Naive B cell (primary cell): ENCODE measurements at regions not wholly inside any gene's neighbourhood (a gene's known extent, or its start where the extent isn't known, plus 50 kb on each side); places are given as distances from the start of the nearest gene placed in this dataset.

ENCODE experiments used
- ATAC-seq, 2 donors: fragments of 150-1000 bp; cut with Tn5 transposase; 2 replicates each; pipeline ENCODE4 v1.10.0; 2021; ENCODE audit warnings: low read depth in 2 of 2, mild to moderate bottlenecking in 2 of 2, moderate library complexity in 2 of 2
- DNase-seq: peaks from one replicate; pipeline ENCODE4 v3.0.0; 2022
- H3K27ac Mint-ChIP-seq, 6 donors: one replicate each; pipeline ENCODE4 v1.8.0; 2020 to 2022; ENCODE audit warnings: mild to moderate bottlenecking in 6 of 6, mixed read lengths in 6 of 6, moderate library complexity in 5 of 6, inconsistent platforms in 2 of 6
- H3K27me3 Mint-ChIP-seq, 3 donors: one replicate each; pipeline ENCODE4 v1.8.0; 2021 to 2022; ENCODE audit warnings: mixed read lengths in 3 of 3, mild to moderate bottlenecking in 1 of 3
- H3K36me3 Mint-ChIP-seq, 2 donors: one replicate each; pipeline ENCODE4 v1.8.0; 2020 to 2022; ENCODE audit warnings: mixed read lengths in 2 of 2, inconsistent platforms in 1 of 2, mild to moderate bottlenecking in 1 of 2
- H3K4me1 Mint-ChIP-seq, 3 donors: one replicate each; pipeline ENCODE4 v1.8.0; 2020 to 2022; ENCODE audit warnings: mixed read lengths in 3 of 3, inconsistent platforms in 1 of 3, mild to moderate bottlenecking in 1 of 3, moderate library complexity in 1 of 3
- H3K4me3 Mint-ChIP-seq, 8 donors: one replicate each; pipeline ENCODE4 v1.8.0; 2020 to 2022; ENCODE audit warnings: mild to moderate bottlenecking in 8 of 8, mixed read lengths in 8 of 8, moderate library complexity in 8 of 8, inconsistent platforms in 2 of 8
- H3K9me3 Mint-ChIP-seq, 7 donors: one replicate each; pipeline ENCODE4 v1.8.0; 2020 to 2022; ENCODE audit warnings: mixed read lengths in 7 of 7, mild to moderate bottlenecking in 5 of 7, inconsistent platforms in 2 of 7, moderate library complexity in 1 of 7

- H3K27me3 Mint-ChIP-seq, result peaks cover 25 to 55% (median 39%) of the 10 kb centered on the region in 3 donors
- peaks cover 11 to 40% (median 28%) of the 10 kb centered on the region in 7 donors for H3K9me3 Mint-ChIP-seq
- H3K36me3 Mint-ChIP-seq, result peaks cover 10 to 23% of the 10 kb centered on the region in 2 donors
- no peak for ATAC-seq
- H3K4me1 Mint-ChIP-seq, result peaks cover 0 to 11% (median 9%) of the 10 kb centered on the region in 3 donors
- DNase-seq, result no peak
- peak overlapping the region in 2 of 8 donors; percentile 48 to 55 for H3K4me3 Mint-ChIP-seq
- H3K27ac Mint-ChIP-seq, result peak overlapping the region in 1 of 6 donors; percentile 73
These were observed 85.4 kb upstream of the OTOS start for GRCh38 chr2:240225660-240226475.

DNA sequence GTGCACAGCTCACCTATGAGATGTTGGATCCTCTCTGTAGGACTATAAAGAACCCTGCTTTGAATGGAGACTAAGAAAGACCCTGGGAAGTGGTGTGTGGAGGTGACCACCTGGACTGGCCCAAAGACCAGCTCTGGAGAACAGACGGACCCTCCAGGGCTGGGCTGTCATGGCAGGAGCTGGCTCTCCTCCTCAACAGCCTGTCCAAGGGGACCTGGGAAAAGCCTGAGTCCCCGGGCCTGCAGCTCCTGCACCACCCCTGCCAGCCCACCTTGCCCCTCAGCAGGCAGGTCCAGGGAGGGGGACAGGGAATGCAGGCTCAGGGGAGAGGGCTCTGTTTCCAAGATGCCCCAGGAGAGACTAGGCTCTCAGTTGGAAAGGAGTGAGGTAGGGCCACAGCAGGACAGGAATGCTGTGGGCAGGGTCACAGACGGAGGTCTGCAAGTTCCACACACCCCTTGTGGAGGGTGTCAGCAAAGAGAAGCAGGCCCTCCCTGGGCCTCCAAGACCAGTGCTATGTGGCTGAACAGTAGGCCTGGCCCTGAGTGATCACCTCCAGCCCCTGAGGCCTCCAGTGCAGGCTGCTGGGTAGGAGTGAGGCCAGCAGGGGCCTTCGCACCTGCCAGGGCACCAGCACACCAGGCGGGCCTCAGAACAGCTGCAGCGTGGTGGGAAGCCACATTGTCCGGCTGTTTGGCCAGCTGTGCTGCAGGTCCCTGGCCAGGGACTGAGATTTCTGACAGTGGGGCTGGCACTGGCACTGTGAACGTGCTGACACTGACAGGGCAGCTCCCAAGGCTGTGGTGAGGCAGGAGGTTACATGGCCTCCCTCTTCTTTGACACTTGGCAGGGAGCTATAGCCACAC is 86.4 kb upstream of the OTOS start:
- Mint-ChIP-seq H3K27me3 (peaks cover 25 to 55% (median 49%) of the 10 kb centered on the region in 3 donors), H3K9me3 (peaks cover 11 to 40% (median 28%) of the 10 kb centered on the region in 7 donors), H3K27ac (no peak overlapping the region), H3K36me3 (peaks cover 10 to 23% of the 10 kb centered on the region in 2 donors), H3K4me1 (peaks cover 0 to 11% (median 9%) of the 10 kb centered on the region in 3 donors), H3K4me3 (no peak overlapping the region)
- no peak for DNase-seq
- no peak for ATAC-seq

DNA sequence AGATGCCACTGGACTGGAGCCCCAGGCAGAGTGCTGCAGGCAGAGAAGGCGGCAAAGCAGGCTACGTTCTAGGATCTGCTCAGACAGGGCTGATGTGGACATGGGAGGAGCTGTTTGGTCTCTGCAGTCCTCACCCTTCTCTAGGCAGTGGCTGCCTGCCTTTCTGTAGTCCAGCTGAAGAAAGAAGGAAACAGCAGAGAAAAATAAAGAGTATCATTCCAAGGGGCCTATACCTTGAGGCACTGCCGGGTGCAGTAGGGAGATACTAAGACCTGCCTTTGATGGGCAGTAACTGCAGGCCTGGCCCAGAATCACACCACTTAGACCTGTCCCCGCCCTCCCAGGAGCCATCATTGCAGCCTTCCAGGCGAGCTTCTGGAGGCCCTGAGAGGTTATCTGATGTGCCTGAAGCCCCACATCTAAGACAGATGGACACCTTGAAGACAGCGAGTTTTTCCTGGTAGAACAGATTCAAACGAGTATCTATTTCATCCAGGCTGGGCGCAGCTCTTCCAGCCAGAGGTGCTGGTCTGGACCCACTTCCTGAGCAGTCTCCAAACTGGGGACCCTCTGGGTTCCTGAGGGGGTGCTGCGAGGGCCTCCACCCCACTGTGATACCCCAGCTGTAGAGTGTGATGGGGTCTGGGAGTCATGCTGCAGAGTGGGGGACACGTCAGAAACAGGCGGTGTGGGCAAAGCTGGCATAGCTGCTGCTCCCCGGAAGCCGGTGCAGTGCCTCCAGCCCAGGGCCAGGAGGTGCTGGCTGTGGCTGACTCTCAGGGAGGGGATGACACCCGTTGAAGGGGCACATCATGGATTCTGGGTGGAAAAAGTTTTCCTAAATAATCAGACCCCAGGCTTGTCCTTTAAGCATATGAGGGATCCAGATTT is 87.3 kb upstream of the OTOS start:
- H3K27ac Mint-ChIP-seq, result no peak overlapping the region
- H3K9me3 Mint-ChIP-seq, result peaks cover 11 to 33% (median 25%) of the 10 kb centered on the region in 7 donors
- peaks cover 0 to 11% (median 9%) of the 10 kb centered on the region in 3 donors for H3K4me1 Mint-ChIP-seq
- ATAC-seq (no peak), DNase-seq (no peak)
- peaks cover 10 to 23% of the 10 kb centered on the region in 2 donors for H3K36me3 Mint-ChIP-seq
- H3K27me3 Mint-ChIP-seq, result peaks cover 25 to 49% (median 46%) of the 10 kb centered on the region in 3 donors
- H3K4me3 Mint-ChIP-seq, result no peak overlapping the region

GRCh38 chr2:240229005-240229404 is 88.5 kb upstream of the OTOS start:
- Mint-ChIP-seq H3K9me3 (peaks cover 11 to 33% (median 25%) of the 10 kb centered on the region in 7 donors), H3K4me1 (peaks cover 0 to 13% (median 9%) of the 10 kb centered on the region in 3 donors), H3K27ac (no peak overlapping the region), H3K36me3 (peaks cover 10 to 23% of the 10 kb centered on the region in 2 donors), H3K27me3 (peaks cover 20 to 40% (median 34%) of the 10 kb centered on the region in 3 donors), H3K4me3 (no peak overlapping the region)
- DNase-seq (no peak), ATAC-seq (no peak)

DNA sequence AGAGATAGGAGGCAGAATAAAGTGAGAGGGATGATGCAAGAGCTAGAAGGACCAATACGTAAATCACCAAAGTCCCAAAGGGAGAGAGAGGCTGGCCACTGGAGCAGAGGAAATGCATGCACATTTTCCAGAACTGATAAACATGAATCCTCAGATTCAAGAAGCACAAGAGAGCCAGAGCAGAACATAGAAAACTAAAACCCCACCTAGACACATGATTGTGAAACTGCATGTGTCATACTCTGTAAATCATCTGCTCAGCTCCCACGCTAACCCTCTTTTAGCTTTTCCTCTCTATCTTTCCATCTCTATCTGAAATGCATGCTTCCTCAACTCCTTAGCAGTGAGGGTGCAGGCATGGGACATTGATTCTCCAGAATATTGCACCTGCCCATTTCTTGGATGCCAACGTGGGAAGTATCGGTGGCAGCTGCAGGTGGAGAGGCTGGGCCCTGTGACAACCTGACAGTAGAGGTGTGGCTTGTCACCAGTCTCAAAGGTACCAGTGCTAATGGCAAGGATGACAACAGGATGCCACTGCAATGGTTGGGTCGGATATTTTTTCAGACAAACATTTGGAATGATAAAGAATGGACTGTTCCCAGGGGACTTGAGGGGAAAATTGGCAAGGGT is 89.3 kb upstream of the OTOS start:
- peaks cover 10 to 23% of the 10 kb centered on the region in 2 donors for H3K36me3 Mint-ChIP-seq
- H3K27ac Mint-ChIP-seq, result no peak overlapping the region
- ATAC-seq (no peak), DNase-seq (no peak)
- peak overlapping the region in 2 of 8 donors; percentile 60 to 68 for H3K4me3 Mint-ChIP-seq
- H3K4me1 Mint-ChIP-seq, result peaks cover 0 to 19% (median 9%) of the 10 kb centered on the region in 3 donors
- peaks cover 15 to 33% (median 27%) of the 10 kb centered on the region in 3 donors for H3K27me3 Mint-ChIP-seq
- peaks cover 11 to 33% (median 25%) of the 10 kb centered on the region in 7 donors for H3K9me3 Mint-ChIP-seq

GRCh38 chr2:240230291-240230931 is 90.0 kb upstream of the OTOS start:
- Mint-ChIP-seq H3K27me3 (peaks cover 15 to 29% (median 24%) of the 10 kb centered on the region in 3 donors), H3K36me3 (peaks cover 10 to 23% of the 10 kb centered on the region in 2 donors), H3K27ac (no peak overlapping the region), H3K4me1 (peaks cover 0 to 19% (median 9%) of the 10 kb centered on the region in 3 donors), H3K9me3 (peaks cover 11 to 33% (median 25%) of the 10 kb centered on the region in 7 donors), H3K4me3 (peak overlapping the region in 4 of 8 donors; percentile 24 to 68 (median 62))
- DNase-seq, result no peak
- no peak for ATAC-seq

DNA sequence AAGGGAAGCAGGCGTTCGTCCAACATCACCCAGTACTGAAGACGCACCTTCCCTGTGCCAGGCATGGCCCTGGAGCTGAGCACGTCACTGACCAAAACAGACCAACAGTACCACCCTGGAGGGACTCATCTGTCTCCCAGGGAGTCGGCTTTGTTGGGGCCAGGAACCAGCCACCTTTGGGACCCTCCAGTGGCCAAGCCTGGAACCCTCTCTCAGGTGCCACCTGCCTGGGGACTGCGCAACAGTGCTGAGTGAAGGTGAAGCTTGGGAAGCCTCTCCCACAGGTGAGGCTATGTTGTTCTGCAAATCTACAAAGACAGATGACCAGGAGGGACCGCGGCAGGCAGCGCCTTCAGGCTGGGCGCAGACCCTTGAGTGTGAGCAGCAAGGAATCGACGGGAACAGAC is 91.4 kb upstream of the OTOS start:
- DNase-seq (no peak), ATAC-seq (no peak)
- H3K9me3 Mint-ChIP-seq, result peaks cover 11 to 33% (median 24%) of the 10 kb centered on the region in 7 donors
- peak overlapping the region in 1 of 8 donors; percentile 70 for H3K4me3 Mint-ChIP-seq
- H3K27ac Mint-ChIP-seq, result no peak overlapping the region
- peaks cover 10 to 23% of the 10 kb centered on the region in 2 donors for H3K36me3 Mint-ChIP-seq
- peaks cover 7 to 24% (median 13%) of the 10 kb centered on the region in 3 donors for H3K27me3 Mint-ChIP-seq
- H3K4me1 Mint-ChIP-seq, result peaks cover 0 to 26% (median 9%) of the 10 kb centered on the region in 3 donors

DNA sequence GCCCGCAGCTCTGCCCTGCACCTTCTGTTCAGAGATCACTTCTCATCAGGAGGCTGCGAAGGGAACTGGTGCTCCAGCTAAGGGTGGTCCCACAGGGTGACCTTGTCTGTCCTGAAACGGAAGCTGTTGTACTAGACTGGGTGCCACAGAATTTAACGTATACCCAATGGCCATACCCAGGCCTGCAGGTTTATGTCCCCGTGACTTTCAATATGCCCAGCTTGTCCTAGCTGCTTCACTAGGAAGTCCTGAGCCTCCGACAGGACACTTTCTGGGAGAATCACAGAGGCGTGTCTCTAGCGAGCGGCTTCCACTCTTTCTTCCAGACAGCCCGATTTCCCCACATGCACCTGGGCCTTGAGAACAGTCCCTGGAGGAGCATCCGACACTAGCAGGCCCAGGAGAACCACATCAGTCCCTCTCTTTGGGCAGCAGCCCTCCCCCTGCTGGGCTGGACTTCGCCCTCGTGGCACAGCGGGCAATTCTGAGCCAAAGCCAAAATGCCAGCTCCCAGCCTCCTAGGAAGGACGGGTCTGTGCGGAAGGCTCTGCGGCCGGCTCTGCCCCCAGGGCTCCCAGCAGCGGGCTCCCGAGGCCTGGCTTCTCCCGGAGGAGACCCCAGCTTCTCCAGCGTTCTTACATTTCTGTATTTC is 91.9 kb upstream of the OTOS start:
- Mint-ChIP-seq H3K4me3 (peak overlapping the region in 3 of 8 donors; percentile 2 to 54 (median 12)), H3K27me3 (peaks cover 7 to 24% (median 13%) of the 10 kb centered on the region in 3 donors), H3K9me3 (peaks cover 11 to 33% (median 21%) of the 10 kb centered on the region in 7 donors), H3K27ac (no peak overlapping the region), H3K4me1 (peaks cover 0 to 26% (median 9%) of the 10 kb centered on the region in 3 donors), H3K36me3 (peaks cover 10 to 23% of the 10 kb centered on the region in 2 donors)
- DNase-seq (no peak), ATAC-seq (no peak)

DNA sequence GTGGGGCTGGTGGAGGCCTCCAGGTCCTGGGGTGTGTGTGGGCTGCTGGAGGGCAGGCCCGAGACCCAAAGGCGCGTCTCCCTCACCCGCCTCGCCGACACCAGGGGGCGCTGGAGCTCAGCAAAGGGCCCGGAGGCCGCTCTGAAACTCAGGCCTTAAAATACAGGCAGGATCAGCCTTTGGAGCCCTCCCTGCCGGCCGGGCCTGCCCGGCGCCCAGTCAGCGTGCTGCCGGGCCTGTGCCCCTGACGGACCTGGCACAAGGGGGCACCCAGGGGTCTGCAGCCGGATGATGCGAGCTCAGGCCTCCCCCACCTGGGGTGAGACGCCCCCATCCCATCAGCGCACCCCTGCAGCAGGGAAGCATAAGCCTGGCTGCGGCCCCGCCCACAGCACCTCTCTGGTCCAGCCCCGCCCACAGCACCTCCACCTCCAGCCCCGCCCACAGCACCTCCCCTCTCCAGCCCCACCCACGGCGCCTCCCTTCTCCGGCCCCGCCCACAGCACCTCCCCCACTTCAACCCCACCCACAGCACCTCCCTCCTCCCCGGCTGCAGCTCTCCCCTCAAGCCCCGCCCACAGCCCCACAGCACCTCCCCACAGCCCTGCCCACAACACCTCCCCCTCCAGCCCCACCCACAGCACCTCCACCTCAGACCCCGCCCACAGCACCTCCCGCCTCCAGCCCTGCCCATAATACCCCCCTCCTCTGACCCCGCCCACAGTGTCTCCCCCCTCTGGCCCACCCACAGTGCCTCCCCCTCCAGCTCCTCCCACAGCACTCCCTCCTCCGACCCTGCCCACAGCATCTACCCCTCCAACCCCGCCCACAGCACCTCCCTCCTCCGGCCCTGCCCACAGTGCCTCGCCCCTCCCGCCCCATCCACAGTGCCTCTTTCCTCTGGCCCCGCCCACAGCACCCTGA is 92.8 kb upstream of the OTOS start:
- Mint-ChIP-seq H3K4me1 (peaks cover 0 to 26% (median 9%) of the 10 kb centered on the region in 3 donors), H3K9me3 (peaks cover 11 to 26% (median 18%) of the 10 kb centered on the region in 7 donors), H3K4me3 (peak overlapping the region in 5 of 8 donors; percentile 12 to 67 (median 29)), H3K27me3 (peaks cover 7 to 24% (median 13%) of the 10 kb centered on the region in 3 donors), H3K36me3 (peaks cover 10 to 21% of the 10 kb centered on the region in 2 donors), H3K27ac (no peak overlapping the region)
- ATAC-seq, result peak; percentile 57 to 59
- DNase-seq, result peak; percentile 29

DNA sequence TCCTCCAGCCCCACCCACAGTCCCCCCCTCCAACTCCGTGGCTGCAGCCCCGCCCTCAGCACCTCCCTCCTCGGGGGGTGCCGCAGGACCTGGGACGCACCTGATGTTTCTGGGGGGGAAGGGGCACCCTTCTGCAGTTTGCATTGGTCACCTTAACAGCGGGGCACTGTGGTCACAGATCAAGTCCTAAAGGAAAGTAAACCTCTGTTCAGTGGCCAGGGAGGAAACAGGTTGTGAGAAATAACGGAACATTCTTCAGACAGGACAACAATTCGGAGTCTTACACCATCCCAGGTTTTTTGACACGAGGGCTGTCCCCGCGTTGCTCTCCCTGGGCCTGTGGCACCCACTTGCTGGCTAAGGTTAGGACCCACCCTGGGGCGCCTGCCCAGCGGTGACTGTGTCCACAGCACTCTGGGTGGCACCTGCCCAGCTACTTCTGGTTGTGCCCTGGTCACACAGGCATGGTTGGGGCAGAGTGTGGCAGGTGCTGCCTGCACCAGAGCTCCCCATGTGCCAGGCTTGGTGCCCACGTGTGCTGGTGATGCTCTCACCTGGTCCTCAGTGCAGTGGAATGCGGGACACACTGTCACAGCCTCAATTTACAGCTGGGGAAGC is 93.5 kb upstream of the OTOS start:
- H3K9me3 Mint-ChIP-seq, result peaks cover 8 to 18% (median 13%) of the 10 kb centered on the region in 7 donors
- peaks cover 0 to 26% (median 9%) of the 10 kb centered on the region in 3 donors for H3K4me1 Mint-ChIP-seq
- peaks cover 7 to 14% of the 10 kb centered on the region in 2 donors for H3K36me3 Mint-ChIP-seq
- H3K4me3 Mint-ChIP-seq, result peak overlapping the region in 6 of 8 donors; percentile 34 to 85 (median 78)
- H3K27ac Mint-ChIP-seq, result no peak overlapping the region
- DNase-seq (no peak), ATAC-seq (no peak)
- peaks cover 7 to 28% (median 15%) of the 10 kb centered on the region in 3 donors for H3K27me3 Mint-ChIP-seq
